Kidney (tissue), 13 donors: ENCODE measurements at regions not wholly inside any gene's neighbourhood (a gene's known extent, or its start where the extent isn't known, plus 50 kb on each side); places are given as distances from the start of the nearest gene placed in this dataset.

Experiments used
- DNase-seq, 5 donors: peaks; one replicate each; pipeline ENCODE4 v3.0.0-alpha.2; 2013 to 2020
- FAIRE-seq: peaks from 2 replicates; lab custom pipeline; 2012; peaks lifted over from hg19 to GRCh38; lab: Jason Lieb, UNC
- H3K27ac ChIP-seq, 2 donors: one replicate each; pipeline ENCODE4 v1.7.0; 2013; ENCODE audit warnings: low read depth in 2 of 2, low read length in 2 of 2, inconsistent platforms in 1 of 2
- H3K27me3 ChIP-seq: one replicate; pipeline ENCODE4 v1.7.1; 2013; ENCODE audit warnings: low read length, inconsistent platforms; ENCODE audit not compliant: control insufficient read depth, insufficient read depth
- H3K36me3 ChIP-seq, 3 donors: one replicate each; pipeline versions ENCODE4 v1.7.0 to v1.7.1; 2013; ENCODE audit warnings: low read length in 3 of 3, control low read depth in 1 of 3, inconsistent platforms in 1 of 3; ENCODE audit not compliant: insufficient read depth in 3 of 3, control insufficient read depth in 2 of 3
- H3K4me1 ChIP-seq, 3 donors: one replicate each; pipeline versions ENCODE4 v1.7.0 to v1.7.1; 2013; ENCODE audit warnings: low read length in 3 of 3, inconsistent platforms in 1 of 3, low read depth in 1 of 3; ENCODE audit not compliant: control insufficient read depth in 2 of 3, insufficient read depth in 2 of 3
- H3K4me3 ChIP-seq, 3 donors: one replicate each; pipeline versions ENCODE4 v1.7.0 to v1.8.1; 2013; ENCODE audit warnings: low read length in 3 of 3, control low read depth in 1 of 3, inconsistent platforms in 1 of 3
- H3K9ac ChIP-seq, 3 donors: one replicate each; pipeline versions ENCODE4 v1.7.0 to v1.7.1; 2013; ENCODE audit warnings: low read length in 3 of 3, control low read depth in 1 of 3, inconsistent platforms in 1 of 3
- H3K9me3 ChIP-seq, 3 donors: one replicate each; pipeline versions ENCODE4 v1.7.0 to v1.7.1; 2013; ENCODE audit warnings: low read length in 3 of 3, control low read depth in 1 of 3, inconsistent platforms in 1 of 3; ENCODE audit not compliant: control insufficient read depth in 2 of 3, insufficient read depth in 1 of 3
- intact Hi-C: fragments of 100-400 bp; cut with DNase I; formaldehyde crosslinking; loops from one replicate; pipeline ENCODE4 v1.11.1; 2022
- TF ChIP-seq, protein P1 (sequence below): IDR thresholded peaks from 3 replicates; pipeline ENCODE4 v1.5.1; 2012; ENCODE audit warnings: mild to moderate bottlenecking, moderate library complexity, borderline replicate concordance; ENCODE audit not compliant: insufficient read depth; ENCODE audit errors: extremely low read depth
- donor health status: control.
- donor health status: control.
- donor health status: control.
- donor health status: control.
- donor health status: control.
- donor health status: DM: yes; HTN: yes; CAD: no.
- donor health status: Normal renal cell carcinoma (clear cell type).

DNA sequence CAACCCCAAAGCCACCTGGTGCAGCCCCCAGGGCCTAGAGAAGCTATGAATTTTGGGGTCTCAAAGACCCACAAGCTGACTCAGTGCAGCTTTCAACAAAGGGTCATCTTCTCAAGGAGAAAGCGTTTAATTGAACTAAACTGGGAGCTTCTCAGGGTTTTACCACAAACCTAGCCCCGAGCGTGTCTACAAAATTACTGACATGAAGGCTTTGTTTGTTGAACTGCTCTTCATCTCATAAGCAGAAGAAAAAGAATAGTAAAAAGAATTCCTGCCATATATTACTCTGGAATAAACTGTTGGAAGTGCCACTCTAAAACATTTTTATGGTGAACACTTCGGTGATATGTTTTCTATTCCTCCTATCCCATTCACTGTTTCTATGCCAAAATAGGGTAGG, 50.8 kb upstream of the INCENP start:
- H3K27me3 ChIP-seq: no peaks in the 10 kb centered on the region
- no peak overlapping the region for H3K27ac ChIP-seq
- FAIRE-seq: no peak
- intact Hi-C loops: no loop called here
- H3K9me3 ChIP-seq: no peaks in the 10 kb centered on the region
- no peak for DNase-seq
- TF ChIP-seq, protein P1, sequence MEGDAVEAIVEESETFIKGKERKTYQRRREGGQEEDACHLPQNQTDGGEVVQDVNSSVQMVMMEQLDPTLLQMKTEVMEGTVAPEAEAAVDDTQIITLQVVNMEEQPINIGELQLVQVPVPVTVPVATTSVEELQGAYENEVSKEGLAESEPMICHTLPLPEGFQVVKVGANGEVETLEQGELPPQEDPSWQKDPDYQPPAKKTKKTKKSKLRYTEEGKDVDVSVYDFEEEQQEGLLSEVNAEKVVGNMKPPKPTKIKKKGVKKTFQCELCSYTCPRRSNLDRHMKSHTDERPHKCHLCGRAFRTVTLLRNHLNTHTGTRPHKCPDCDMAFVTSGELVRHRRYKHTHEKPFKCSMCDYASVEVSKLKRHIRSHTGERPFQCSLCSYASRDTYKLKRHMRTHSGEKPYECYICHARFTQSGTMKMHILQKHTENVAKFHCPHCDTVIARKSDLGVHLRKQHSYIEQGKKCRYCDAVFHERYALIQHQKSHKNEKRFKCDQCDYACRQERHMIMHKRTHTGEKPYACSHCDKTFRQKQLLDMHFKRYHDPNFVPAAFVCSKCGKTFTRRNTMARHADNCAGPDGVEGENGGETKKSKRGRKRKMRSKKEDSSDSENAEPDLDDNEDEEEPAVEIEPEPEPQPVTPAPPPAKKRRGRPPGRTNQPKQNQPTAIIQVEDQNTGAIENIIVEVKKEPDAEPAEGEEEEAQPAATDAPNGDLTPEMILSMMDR: no peak
- H3K9ac ChIP-seq: no peak overlapping the region
- H3K4me3 ChIP-seq: no peak overlapping the region
- H3K36me3 ChIP-seq: no peaks in the 10 kb centered on the region
- H3K4me1 ChIP-seq: no peaks in the 10 kb centered on the region

DNA sequence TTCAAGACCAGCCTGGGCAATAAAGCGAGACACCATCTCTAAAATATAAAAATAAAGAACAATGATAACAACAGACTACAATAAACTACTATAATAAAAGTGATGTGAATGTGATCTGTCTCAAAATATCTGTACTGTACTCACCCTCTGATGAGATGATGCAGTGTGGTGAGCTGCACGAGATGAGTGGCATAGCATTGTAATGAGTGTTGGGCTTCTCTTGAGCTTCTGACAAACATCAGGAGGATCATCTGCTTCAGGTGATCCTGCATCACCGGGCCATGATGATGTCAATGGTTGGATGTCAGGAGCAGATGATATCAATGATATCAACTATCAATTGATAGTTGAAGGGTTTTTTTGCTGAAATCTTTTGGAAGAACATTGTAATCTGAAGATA, 52.4 kb upstream of the INCENP start:
- no peak overlapping the region for H3K9ac ChIP-seq
- no peaks in the 10 kb centered on the region for H3K27me3 ChIP-seq
- no peak overlapping the region for H3K27ac ChIP-seq
- TF ChIP-seq, protein P1: no peak
- H3K4me3 ChIP-seq: no peak overlapping the region
- no peaks in the 10 kb centered on the region for H3K36me3 ChIP-seq
- no peaks in the 10 kb centered on the region for H3K9me3 ChIP-seq
- FAIRE-seq (no peak), DNase-seq (no peak)
- no peaks in the 10 kb centered on the region for H3K4me1 ChIP-seq
- intact Hi-C loops: no loop called here

DNA sequence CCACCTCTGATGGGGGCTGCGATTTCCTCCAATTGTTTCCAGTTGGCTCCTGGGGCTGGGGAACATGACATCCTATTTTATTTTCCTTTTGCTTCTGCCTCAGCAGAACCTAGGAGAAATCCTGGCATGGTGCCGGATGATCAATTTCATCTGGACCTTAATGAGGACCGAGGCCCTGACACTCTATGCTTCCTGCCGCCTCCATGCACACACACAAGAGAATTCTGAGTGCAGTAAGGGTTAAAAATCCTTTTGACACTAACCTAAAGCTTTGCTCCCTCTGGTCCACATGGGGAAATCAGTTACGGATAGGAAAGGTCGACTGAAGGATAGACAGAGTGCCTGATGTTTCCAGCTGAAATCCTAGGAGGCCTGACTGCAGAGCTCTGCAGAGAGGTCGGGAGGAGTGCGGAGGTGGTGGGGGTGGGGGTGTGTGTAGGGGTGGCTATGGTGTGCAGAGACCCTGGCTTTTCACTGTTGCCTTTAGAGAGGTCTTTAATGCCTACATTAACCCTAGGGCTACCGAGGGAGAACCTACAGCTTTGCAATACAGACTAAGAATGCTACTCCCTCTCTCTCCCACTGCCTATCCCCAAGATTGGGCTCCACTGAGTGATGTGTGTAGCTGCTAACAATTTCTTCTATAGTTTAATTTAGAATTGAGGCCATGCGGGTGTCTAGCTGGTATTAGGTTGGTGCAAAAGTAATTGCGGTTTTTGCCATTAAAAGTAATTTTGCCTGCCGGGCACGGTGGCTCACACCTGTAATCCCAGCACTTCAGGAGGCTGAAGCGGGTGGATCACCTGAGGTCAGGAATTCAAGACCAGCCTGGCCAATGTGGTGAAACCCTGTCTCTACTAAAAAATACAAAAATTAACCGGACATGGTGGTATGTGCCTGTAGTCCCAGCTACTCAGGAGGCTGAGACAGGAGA, 53.6 kb upstream of the INCENP start:
- Histone ChIP-seq H3K9ac (no peak overlapping the region), H3K4me3 (no peak overlapping the region), H3K36me3 (no peaks in the 10 kb centered on the region), H3K27ac (no peak overlapping the region), H3K9me3 (no peaks in the 10 kb centered on the region), H3K27me3 (no peaks in the 10 kb centered on the region), H3K4me1 (no peaks in the 10 kb centered on the region)
- FAIRE-seq: no peak
- DNase-seq: peak in 4 of 5 donors; percentile 50 to 65 (median 56)
- intact Hi-C loops: no loop called here
- TF ChIP-seq, protein P1: no peak
